HepG2 (cell line): ENCODE measurements at regions not wholly inside any gene's neighbourhood (a gene's known extent, or its start where the extent isn't known, plus 50 kb on each side); places are given as distances from the start of the nearest gene placed in this dataset.

ENCODE experiments used
- ATAC-seq: fragments of 200-7000 bp; cut with Tn5 transposase; 3 replicates; pipeline ENCODE4 v1.9.1; 2020; ENCODE audit warnings: mild to moderate bottlenecking, moderate library complexity
- BruUV-seq: library from RNA; stranded (reverse); fragments of 400-500 nt; replicated peaks from 2 replicates; lab custom pipeline; 2021; lab: Mats Ljungman, UMichigan
- CTCF ChIA-PET: fragments of 300-600 bp; formaldehyde crosslinking; extraction: SDS; loops from one replicate; lab custom pipeline; 2021; ENCODE audit warnings: low total read pairs, inconsistent platforms, low intra/inter-chr PET ratio; lab: Yijun Ruan, JAX
- POLR2A ChIA-PET: fragments of 350-600 bp; sonication (Branson Sonifier 250); formaldehyde crosslinking; loops from one replicate; lab custom pipeline; 2020; ENCODE audit warnings: antibody characterized with exemption, inconsistent platforms; lab: Yijun Ruan, JAX
- DNase-seq: peaks from one replicate; pipeline ENCODE4 v3.0.0-alpha.2; 2015; ENCODE audit warnings: low spot score
- FAIRE-seq: peaks from 3 replicates; lab custom pipeline; 2011; peaks lifted over from hg19 to GRCh38; lab: Jason Lieb, UNC
- H2AFZ ChIP-seq: one replicate; pipeline ENCODE4 v1.6.1; 2011; ENCODE audit warnings: low read length, inconsistent platforms
- H3K27ac ChIP-seq: fragments of 300-600 bp; 3 replicates; pipeline ENCODE4 v1.8.0; 2011; ENCODE audit warnings: mixed run types, mild to moderate bottlenecking, mixed read lengths, low read length, inconsistent platforms; ENCODE audit not compliant: insufficient read depth; ENCODE audit errors: extremely low read length
- H3K27me3 ChIP-seq, 2 experiments: fragments of 200-600 bp in 1 of 2; 2 replicates in 1 of 2; 3 replicates in 1 of 2; pipeline versions ENCODE4 v1.6.0 to v1.8.0; 2011; ENCODE audit warnings: low read length in 2 of 2, mild to moderate bottlenecking in 2 of 2, moderate library complexity in 2 of 2, inconsistent platforms in 1 of 2; ENCODE audit not compliant: insufficient read depth in 2 of 2, control insufficient read depth in 1 of 2
- H3K36me3 ChIP-seq, 2 experiments: fragments of 200-600 bp in 1 of 2; replicated peaks in 1 of 2; 2 replicates in 1 of 2; 3 replicates in 1 of 2; pipeline versions ENCODE4 v1.5.1 to v1.8.0; 2011; ENCODE audit warnings: low read length in 2 of 2, inconsistent platforms in 1 of 2; ENCODE audit not compliant: insufficient read depth in 2 of 2, control insufficient read depth in 1 of 2
- H3K4me1 ChIP-seq: 2 replicates; pipeline ENCODE4 v1.5.1; 2012; ENCODE audit warnings: low read length, inconsistent platforms; ENCODE audit not compliant: insufficient read depth
- H3K4me2 ChIP-seq: 2 replicates; pipeline ENCODE4 v1.6.0; 2011; ENCODE audit warnings: low read depth, low read length, inconsistent platforms
- H3K4me3 ChIP-seq, 3 experiments: fragments of 200-600 bp in 1 of 3; sonication (generic), shearing (Covaris generic) in 1 of 3; replicated peaks in 1 of 3; 2 replicates each; pipeline ENCODE4 v1.5.1; 2011 to 2016; ENCODE audit warnings: low read length in 3 of 3, inconsistent platforms in 2 of 3, low read depth in 2 of 3, mild to moderate bottlenecking in 2 of 3, control low read depth in 1 of 3, mixed read lengths in 1 of 3; ENCODE audit not compliant: insufficient read depth in 1 of 3
- H3K79me2 ChIP-seq: one replicate; pipeline ENCODE4 v1.6.1; 2011; ENCODE audit warnings: low read length, inconsistent platforms; ENCODE audit not compliant: insufficient read depth
- H3K9ac ChIP-seq: 2 replicates; pipeline ENCODE4 v1.6.0; 2011; ENCODE audit warnings: mild to moderate bottlenecking, low read depth, low read length, inconsistent platforms; ENCODE audit not compliant: insufficient read depth
- H3K9me3 ChIP-seq: 2 replicates; pipeline ENCODE4 v1.5.1; 2012; ENCODE audit warnings: mild to moderate bottlenecking, low read length
- H4K20me1 ChIP-seq: 2 replicates; pipeline ENCODE4 v1.6.0; 2011; ENCODE audit warnings: inconsistent platforms, mild to moderate bottlenecking, low read length, moderate library complexity; ENCODE audit not compliant: insufficient read depth
- FLYWCH1 ChIP-seq: sonication (generic); formaldehyde crosslinking; IDR thresholded peaks from 2 replicates; pipeline ENCODE4 v1.8.1; 2023; ENCODE audit warnings: mild to moderate bottlenecking, missing genetic modification reagents
- NFKBIZ ChIP-seq: IDR thresholded peaks from 2 replicates; pipeline ENCODE4 v1.6.1; 2018; ENCODE audit warnings: missing genetic modification reagents, missing compliant biosample characterization
- NONO ChIP-seq, 2 experiments: fragments of 450-650 bp in 1 of 2; sonication (generic) in 1 of 2; formaldehyde crosslinking in 1 of 2; IDR thresholded peaks in 1 of 2; conservative IDR thresholded peaks in 1 of 2; 2 replicates each; pipeline versions ENCODE4 v1.6.1 to v1.8.0; 2017 to 2022; ENCODE audit warnings: mild to moderate bottlenecking in 1 of 2, missing genetic modification reagents in 1 of 2, moderate library complexity in 1 of 2
- REXO4 ChIP-seq: sonication (generic); formaldehyde crosslinking; IDR thresholded peaks from 2 replicates; pipeline ENCODE4 v1.8.0; 2022; ENCODE audit warnings: missing genetic modification reagents, mild to moderate bottlenecking, borderline replicate concordance
- ZNF138 ChIP-seq: sonication (generic); formaldehyde crosslinking; IDR thresholded peaks from 2 replicates; pipeline ENCODE4 v1.5.0; 2020; ENCODE audit warnings: mild to moderate bottlenecking, low read depth, missing genetic modification reagents
- ZNF235 ChIP-seq: sonication (generic); formaldehyde crosslinking; IDR thresholded peaks from 2 replicates; pipeline ENCODE4 v1.8.1; 2023; ENCODE audit warnings: mild to moderate bottlenecking, missing genetic modification reagents, borderline replicate concordance
- whole genome bisulfite sequencing: methylation state at CpG from one replicate; pipeline ENCODE4 v1.1.6; 2017; ENCODE audit warnings: low lambda C conversion rate; 5-methylcytosine and 5-hydroxymethylcytosine counted together
- in situ Hi-C: cut with HindIII; loops from 2 replicates; pipeline ENCODE4 v1.10.0; 2017; ENCODE audit warnings: low pct_unique_long_range_greater_than_20kb; ENCODE audit not compliant: extremely low pct_ligation_motif_present
- intact Hi-C: fragments of 100-400 bp; cut with micrococcal nuclease; formaldehyde crosslinking; loops from one replicate; pipeline ENCODE4 v1.10.0; 2022; ENCODE audit not compliant: unreplicated experiment
- TF ChIP-seq, protein P1 (sequence below): sonication (generic); formaldehyde crosslinking; IDR thresholded peaks from 2 replicates; pipeline ENCODE4 v1.8.0; 2023; ENCODE audit warnings: mild to moderate bottlenecking, missing genetic modification reagents
- TF ChIP-seq, protein P2 (sequence below): sonication (generic); formaldehyde crosslinking; IDR thresholded peaks from 2 replicates; pipeline ENCODE4 v1.4.0; 2020; ENCODE audit warnings: mild to moderate bottlenecking, missing genetic modification reagents
- TF ChIP-seq, protein P3 (sequence below): sonication (generic); formaldehyde crosslinking; IDR thresholded peaks from 2 replicates; pipeline ENCODE4 v1.8.1; 2023; ENCODE audit warnings: missing genetic modification reagents, mild to moderate bottlenecking, borderline replicate concordance

DNA sequence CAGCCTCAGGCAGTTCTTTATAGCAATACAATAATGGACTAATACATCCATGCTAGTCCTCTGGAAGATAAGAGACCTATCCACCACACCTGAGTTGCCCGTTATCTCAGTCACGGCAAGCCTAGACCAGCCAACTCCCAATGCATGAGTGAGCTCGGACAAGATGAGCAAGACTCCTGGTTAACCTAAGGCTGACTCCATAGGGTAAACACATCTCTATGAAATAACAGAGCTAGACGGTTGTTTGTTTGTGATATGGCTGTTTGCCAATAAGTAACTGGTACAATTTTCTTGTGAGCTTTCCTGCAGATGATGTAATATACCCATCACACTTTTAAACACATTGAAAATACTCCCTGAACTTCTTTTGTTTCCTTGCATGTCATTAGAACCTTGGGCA, 70.6 kb upstream of the PHACTR1 start:
- Histone ChIP-seq H2AFZ (no peak overlapping the region), H3K27ac (no peak overlapping the region), H3K4me3 (no peak overlapping the region), H3K27me3 (no peaks in the 10 kb centered on the region), H3K9me3 (no peaks in the 10 kb centered on the region), H3K36me3 (no peaks in the 10 kb centered on the region), H3K4me1 (no peaks in the 10 kb centered on the region), H4K20me1 (no peaks in the 10 kb centered on the region), H3K9ac (no peak overlapping the region), H3K79me2 (no peaks in the 10 kb centered on the region), H3K4me2 (no peak overlapping the region)
- ATAC-seq (no peak), FAIRE-seq (no peak), DNase-seq (no peak)
- TF ChIP-seq ZNF138 (CRISPR knock-in tag) (no peak), REXO4 (CRISPR knock-in tag) (no peak), NONO (IDR thresholded peaks at IDR 0.05) (no peak), NONO (CRISPR knock-in tag; conservative IDR thresholded peaks at IDR 0.05) (no peak), NFKBIZ (CRISPR knock-in tag) (no peak), ZNF235 (CRISPR knock-in tag) (no peak), FLYWCH1 (CRISPR knock-in tag) (no peak)
- TF ChIP-seq, protein P1, sequence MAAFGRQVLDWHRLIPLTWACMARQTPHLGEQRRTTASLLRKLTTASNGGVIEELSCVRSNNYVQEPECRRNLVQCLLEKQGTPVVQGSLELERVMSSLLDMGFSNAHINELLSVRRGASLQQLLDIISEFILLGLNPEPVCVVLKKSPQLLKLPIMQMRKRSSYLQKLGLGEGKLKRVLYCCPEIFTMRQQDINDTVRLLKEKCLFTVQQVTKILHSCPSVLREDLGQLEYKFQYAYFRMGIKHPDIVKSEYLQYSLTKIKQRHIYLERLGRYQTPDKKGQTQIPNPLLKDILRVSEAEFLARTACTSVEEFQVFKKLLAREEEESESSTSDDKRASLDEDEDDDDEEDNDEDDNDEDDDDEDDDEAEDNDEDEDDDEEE (CRISPR knock-in tag): no peak
- TF ChIP-seq, protein P2, sequence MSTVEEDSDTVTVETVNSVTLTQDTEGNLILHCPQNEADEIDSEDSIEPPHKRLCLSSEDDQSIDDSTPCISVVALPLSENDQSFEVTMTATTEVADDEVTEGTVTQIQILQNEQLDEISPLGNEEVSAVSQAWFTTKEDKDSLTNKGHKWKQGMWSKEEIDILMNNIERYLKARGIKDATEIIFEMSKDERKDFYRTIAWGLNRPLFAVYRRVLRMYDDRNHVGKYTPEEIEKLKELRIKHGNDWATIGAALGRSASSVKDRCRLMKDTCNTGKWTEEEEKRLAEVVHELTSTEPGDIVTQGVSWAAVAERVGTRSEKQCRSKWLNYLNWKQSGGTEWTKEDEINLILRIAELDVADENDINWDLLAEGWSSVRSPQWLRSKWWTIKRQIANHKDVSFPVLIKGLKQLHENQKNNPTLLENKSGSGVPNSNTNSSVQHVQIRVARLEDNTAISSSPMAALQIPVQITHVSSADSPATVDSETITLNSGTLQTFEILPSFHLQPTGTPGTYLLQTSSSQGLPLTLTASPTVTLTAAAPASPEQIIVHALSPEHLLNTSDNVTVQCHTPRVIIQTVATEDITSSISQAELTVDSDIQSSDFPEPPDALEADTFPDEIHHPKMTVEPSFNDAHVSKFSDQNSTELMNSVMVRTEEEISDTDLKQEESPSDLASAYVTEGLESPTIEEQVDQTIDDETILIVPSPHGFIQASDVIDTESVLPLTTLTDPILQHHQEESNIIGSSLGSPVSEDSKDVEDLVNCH: no peak
- TF ChIP-seq, protein P3, sequence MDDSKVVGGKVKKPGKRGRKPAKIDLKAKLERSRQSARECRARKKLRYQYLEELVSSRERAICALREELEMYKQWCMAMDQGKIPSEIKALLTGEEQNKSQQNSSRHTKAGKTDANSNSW: no peak
- no TSS peak for BruUV-seq
- intact Hi-C loops: no loop called here
- in situ Hi-C loops: no loop called here
- 15% methylated on average over 4 of the region's 4 CpGs for WGBS
- POLR2A ChIA-PET: no interaction called here
- CTCF ChIA-PET: no interaction called here
